TTC549 (cell line): ENCODE measurements at regions not wholly inside any gene's neighbourhood (a gene's known extent, or its start where the extent isn't known, plus 50 kb on each side); places are given as distances from the start of the nearest gene placed in this dataset.

ENCODE experiments used
- FAIRE-seq: peaks from 2 replicates; lab custom pipeline; 2012; peaks lifted over from hg19 to GRCh38; lab: Jason Lieb, UNC

GRCh38 chr6:163683105-163683622 is 268.6 kb downstream of the QKI start:
- FAIRE-seq: no peak

- no peak for FAIRE-seq
Observed at GRCh38 chr6:163679753-163680152, 265.2 kb downstream of the QKI start.

GRCh38 chr6:163679012-163679660 is 264.6 kb downstream of the QKI start:
- no peak for FAIRE-seq

GRCh38 chr6:163675611-163676010 is 261.1 kb downstream of the QKI start:
- no peak for FAIRE-seq

GRCh38 chr6:163672710-163673109 is 258.2 kb downstream of the QKI start:
- no peak for FAIRE-seq

GRCh38 chr6:163671791-163672190 is 257.3 kb downstream of the QKI start:
- FAIRE-seq: no peak

- no peak for FAIRE-seq
Observed at GRCh38 chr6:163671355-163671754, 256.8 kb downstream of the QKI start.

GRCh38 chr6:163670336-163670735 is 255.8 kb downstream of the QKI start:
- FAIRE-seq: no peak

GRCh38 chr6:163668061-163668426 is 253.5 kb downstream of the QKI start:
- FAIRE-seq: no peak

GRCh38 chr6:163667372-163668060 is 253.0 kb downstream of the QKI start:
- no peak for FAIRE-seq

GRCh38 chr6:163665464-163665863 is 250.9 kb downstream of the QKI start:
- no peak for FAIRE-seq

GRCh38 chr6:163663575-163663974 is 249.1 kb downstream of the QKI start:
- FAIRE-seq: no peak

- FAIRE-seq: no peak
Observed at GRCh38 chr6:163662604-163663225, 248.2 kb downstream of the QKI start.

- FAIRE-seq: no peak
Observed at GRCh38 chr6:163661272-163661671, 246.8 kb downstream of the QKI start.

GRCh38 chr6:163659803-163660202 is 245.3 kb downstream of the QKI start:
- FAIRE-seq: no peak

GRCh38 chr6:163655217-163656121 is 241.0 kb downstream of the QKI start:
- FAIRE-seq: no peak

- FAIRE-seq: no peak
Observed at GRCh38 chr6:163651915-163652668, 237.6 kb downstream of the QKI start.

- FAIRE-seq: no peak
Observed at GRCh38 chr6:163651426-163651825, 236.9 kb downstream of the QKI start.

- no peak for FAIRE-seq
Observed at GRCh38 chr6:163648868-163649267, 234.3 kb downstream of the QKI start.

GRCh38 chr6:163647624-163648023 is 233.1 kb downstream of the QKI start:
- FAIRE-seq: no peak

- FAIRE-seq: no peak
Observed at GRCh38 chr6:163646866-163647265, 232.3 kb downstream of the QKI start.

- no peak for FAIRE-seq
Observed at GRCh38 chr6:163646133-163646532, 231.6 kb downstream of the QKI start.
